HG03469 (cell line): ENCODE measurements at regions not wholly inside any gene's neighbourhood (a gene's known extent, or its start where the extent isn't known, plus 50 kb on each side); places are given as distances from the start of the nearest gene placed in this dataset.

Experiments used
- ATAC-seq: cut with Tn5 transposase; IDR thresholded peaks from one replicate; pipeline ENCODE4 v1.9.1; 2021; ENCODE audit warnings: mild to moderate bottlenecking, moderate library complexity, moderate number of reproducible peaks; ENCODE audit not compliant: unreplicated experiment

- ATAC-seq, result no peak
Observed at GRCh38 chr13:21757763-21758162, 86.9 kb downstream of the FGF9 start.

GRCh38 chr13:21758441-21758840 lies 87.6 kb downstream of the FGF9 start:
- no peak for ATAC-seq

- ATAC-seq, result no peak
Observed at GRCh38 chr13:21759463-21759862, 88.6 kb downstream of the FGF9 start.

GRCh38 chr13:21759911-21760310 lies 89.0 kb downstream of the FGF9 start:
- no peak for ATAC-seq

GRCh38 chr13:21761770-21762169 lies 90.9 kb downstream of the FGF9 start:
- no peak for ATAC-seq

GRCh38 chr13:21762512-21762911 lies 91.6 kb downstream of the FGF9 start:
- ATAC-seq, result no peak

GRCh38 chr13:21767032-21767431 lies 96.2 kb downstream of the FGF9 start:
- no peak for ATAC-seq

- ATAC-seq, result no peak
Observed at GRCh38 chr13:21771075-21771474, 100.2 kb downstream of the FGF9 start.

- ATAC-seq, result no peak
Observed at GRCh38 chr13:21777166-21777565, 106.3 kb downstream of the FGF9 start.

- no peak for ATAC-seq
Observed at GRCh38 chr13:21777813-21778212, 106.9 kb downstream of the FGF9 start.

GRCh38 chr13:21782736-21783135 lies 111.9 kb downstream of the FGF9 start:
- no peak for ATAC-seq

GRCh38 chr13:21785990-21786389 lies 115.1 kb downstream of the FGF9 start:
- ATAC-seq, result no peak

- no peak for ATAC-seq
Observed at GRCh38 chr13:21796066-21796465, 125.2 kb downstream of the FGF9 start.

GRCh38 chr13:21796775-21797514 lies 126.1 kb downstream of the FGF9 start:
- no peak for ATAC-seq

- ATAC-seq, result no peak
Observed at GRCh38 chr13:21797736-21798135, 126.9 kb downstream of the FGF9 start.

GRCh38 chr13:21798181-21798580 lies 127.3 kb downstream of the FGF9 start:
- no peak for ATAC-seq

- no peak for ATAC-seq
Observed at GRCh38 chr13:21799671-21800070, 128.8 kb downstream of the FGF9 start.

GRCh38 chr13:21800837-21801616 lies 130.2 kb downstream of the FGF9 start:
- ATAC-seq, result no peak

- ATAC-seq, result no peak
Observed at GRCh38 chr13:21805733-21806132, 134.9 kb downstream of the FGF9 start.

- no peak for ATAC-seq
Observed at GRCh38 chr13:21812192-21812626, 141.3 kb downstream of the FGF9 start.

GRCh38 chr13:21813110-21813509 lies 142.2 kb downstream of the FGF9 start:
- no peak for ATAC-seq

GRCh38 chr13:21813844-21814243 lies 143.0 kb downstream of the FGF9 start:
- ATAC-seq, result no peak
